Neural crest cell (in vitro differentiated cells): ENCODE measurements at regions not wholly inside any gene's neighbourhood (a gene's known extent, or its start where the extent isn't known, plus 50 kb on each side); places are given as distances from the start of the nearest gene placed in this dataset.
"Not testable (repeated sequence)": the region's sequence is repeated elsewhere in the genome, so short reads cannot be mapped to it uniquely, and the experiment has no call there.

ENCODE experiments used
- DNase-seq: peaks from one replicate; pipeline ENCODE4 v3.0.0; 2021; ENCODE audit warnings: low read depth, mixed read lengths, low spot score
- H3K27ac Mint-ChIP-seq: one replicate; pipeline ENCODE4 v1.8.0; 2021; ENCODE audit warnings: mild to moderate bottlenecking, mixed read lengths; ENCODE audit not compliant: unreplicated experiment
- H3K27me3 Mint-ChIP-seq: 2 replicates; pipeline ENCODE4 v1.8.0; 2021; ENCODE audit warnings: low read depth, mild to moderate bottlenecking, mixed read lengths
- H3K36me3 Mint-ChIP-seq: 2 replicates; pipeline ENCODE4 v1.8.0; 2021; ENCODE audit warnings: low read depth, mild to moderate bottlenecking, mixed read lengths
- H3K4me1 Mint-ChIP-seq: 2 replicates; pipeline ENCODE4 v1.8.0; 2021; ENCODE audit warnings: mixed read lengths
- H3K4me3 Mint-ChIP-seq: one replicate; pipeline ENCODE4 v1.8.0; 2021; ENCODE audit warnings: mild to moderate bottlenecking, mixed read lengths
- H3K9me3 Mint-ChIP-seq: 2 replicates; pipeline ENCODE4 v1.8.0; 2021; ENCODE audit warnings: mixed read lengths
- TF ChIP-seq, protein P1 (sequence below): fragments of 200-600 bp; sonication (generic); conservative IDR thresholded peaks from 2 replicates; pipeline ENCODE4 v1.5.0; 2021; ENCODE audit warnings: antibody characterized with exemption, mild to moderate bottlenecking

DNA sequence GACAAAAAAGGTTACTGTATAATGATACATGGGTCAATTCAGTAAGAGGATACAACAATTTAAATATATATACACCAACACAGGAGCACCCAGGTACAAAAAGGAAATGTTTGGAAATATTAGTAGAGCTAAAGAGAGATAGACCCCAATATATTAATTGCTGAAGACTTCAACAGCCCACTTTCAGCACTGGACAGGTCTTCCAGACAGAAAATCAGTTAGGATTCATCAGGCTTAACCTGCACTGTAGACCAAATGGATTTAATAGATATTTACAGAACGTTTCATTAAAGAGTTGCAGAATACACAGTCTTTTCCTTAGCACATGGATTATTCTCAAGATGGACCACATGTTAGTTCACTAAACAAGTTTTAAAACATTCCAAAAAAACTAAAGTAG lies 845.9 kb upstream of the GBE1 start:
- DNase-seq: no peak

DNA sequence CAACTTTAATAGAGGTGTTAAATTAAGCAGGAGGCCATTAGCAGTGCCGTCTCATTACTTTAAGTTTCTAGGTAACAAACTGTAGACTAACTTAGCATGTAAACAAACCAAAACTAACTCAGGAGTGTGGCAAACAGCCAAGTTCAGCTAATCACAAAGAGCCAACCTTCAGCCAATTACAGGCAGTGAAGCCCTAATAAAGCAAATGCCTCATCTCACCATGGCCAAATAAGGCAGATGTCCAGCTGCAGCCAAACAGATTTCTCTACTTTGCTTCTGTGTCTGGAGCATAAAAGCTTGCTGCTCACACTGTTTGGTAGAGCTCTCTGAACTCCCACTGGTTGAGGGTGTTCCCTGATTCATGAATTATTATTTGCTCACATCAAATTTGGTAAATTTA lies 835.4 kb upstream of the GBE1 start:
- Mint-ChIP-seq H3K36me3 (peaks cover 5% of the 10 kb centered on the region), H3K27me3 (no peaks in the 10 kb centered on the region), H3K4me3 (no peak overlapping the region), H3K9me3 (peaks cover 21% of the 10 kb centered on the region), H3K27ac (no peak overlapping the region), H3K4me1 (no peaks in the 10 kb centered on the region)
- no peak for DNase-seq
- TF ChIP-seq, protein P1, sequence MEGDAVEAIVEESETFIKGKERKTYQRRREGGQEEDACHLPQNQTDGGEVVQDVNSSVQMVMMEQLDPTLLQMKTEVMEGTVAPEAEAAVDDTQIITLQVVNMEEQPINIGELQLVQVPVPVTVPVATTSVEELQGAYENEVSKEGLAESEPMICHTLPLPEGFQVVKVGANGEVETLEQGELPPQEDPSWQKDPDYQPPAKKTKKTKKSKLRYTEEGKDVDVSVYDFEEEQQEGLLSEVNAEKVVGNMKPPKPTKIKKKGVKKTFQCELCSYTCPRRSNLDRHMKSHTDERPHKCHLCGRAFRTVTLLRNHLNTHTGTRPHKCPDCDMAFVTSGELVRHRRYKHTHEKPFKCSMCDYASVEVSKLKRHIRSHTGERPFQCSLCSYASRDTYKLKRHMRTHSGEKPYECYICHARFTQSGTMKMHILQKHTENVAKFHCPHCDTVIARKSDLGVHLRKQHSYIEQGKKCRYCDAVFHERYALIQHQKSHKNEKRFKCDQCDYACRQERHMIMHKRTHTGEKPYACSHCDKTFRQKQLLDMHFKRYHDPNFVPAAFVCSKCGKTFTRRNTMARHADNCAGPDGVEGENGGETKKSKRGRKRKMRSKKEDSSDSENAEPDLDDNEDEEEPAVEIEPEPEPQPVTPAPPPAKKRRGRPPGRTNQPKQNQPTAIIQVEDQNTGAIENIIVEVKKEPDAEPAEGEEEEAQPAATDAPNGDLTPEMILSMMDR: no peak

More for the DNA sequence above, 845.9 kb upstream of the GBE1 start:
- no peaks in the 10 kb centered on the region for H3K4me1 Mint-ChIP-seq
- TF ChIP-seq, protein P1: no peak
- H3K27me3 Mint-ChIP-seq: no peaks in the 10 kb centered on the region
- H3K36me3 Mint-ChIP-seq: peaks cover 4% of the 10 kb centered on the region
- no peak overlapping the region for H3K27ac Mint-ChIP-seq
- peaks cover 11% of the 10 kb centered on the region for H3K9me3 Mint-ChIP-seq
- no peak overlapping the region for H3K4me3 Mint-ChIP-seq

DNA sequence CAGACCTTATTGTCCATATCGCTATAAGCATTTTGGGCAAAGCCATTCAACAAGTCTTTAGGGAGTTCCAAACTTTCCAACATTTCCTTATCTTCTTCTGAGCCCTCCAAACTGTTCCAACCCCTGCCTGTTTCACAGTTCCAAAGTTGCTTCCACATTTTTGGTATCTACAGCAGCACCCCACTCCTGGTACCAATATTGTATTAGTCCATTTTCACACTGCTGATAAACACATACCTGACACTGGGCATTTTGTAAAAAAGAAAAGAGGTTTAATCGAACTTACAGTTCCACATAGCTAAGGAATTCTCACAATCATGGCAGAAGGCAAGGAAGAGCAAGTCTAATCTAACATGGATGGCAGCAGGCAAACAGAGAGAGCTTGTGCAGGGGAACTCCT lies 834.1 kb upstream of the GBE1 start:
- Mint-ChIP-seq H3K27me3 (no peaks in the 10 kb centered on the region), H3K36me3 (peaks cover 5% of the 10 kb centered on the region), H3K9me3 (peaks cover 19% of the 10 kb centered on the region), H3K27ac (no peak overlapping the region), H3K4me1 (no peaks in the 10 kb centered on the region), H3K4me3 (no peak overlapping the region)
- no peak for DNase-seq
- TF ChIP-seq, protein P1: no peak

DNA sequence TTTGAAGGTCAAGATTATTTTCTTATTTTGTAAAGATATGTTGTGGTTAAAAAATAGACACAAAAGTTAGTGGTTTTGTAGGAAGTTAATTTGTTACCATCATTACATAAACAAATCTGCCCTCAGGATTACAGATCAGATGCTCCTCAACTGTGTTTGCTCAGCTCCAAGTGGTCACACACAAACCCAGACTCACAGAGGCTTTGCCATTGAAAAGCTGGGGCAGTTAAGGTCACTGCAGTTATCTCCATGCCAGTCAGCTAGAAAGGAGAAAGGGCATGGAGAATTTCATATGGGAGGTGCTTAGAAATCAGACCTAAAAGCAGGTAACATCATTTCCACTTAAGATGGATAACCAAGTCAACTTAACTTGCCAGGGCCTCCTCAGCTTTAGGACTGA lies 825.7 kb upstream of the GBE1 start:
- H3K4me3 Mint-ChIP-seq: no peak overlapping the region
- H3K27me3 Mint-ChIP-seq: no peaks in the 10 kb centered on the region
- H3K4me1 Mint-ChIP-seq: no peaks in the 10 kb centered on the region
- no peak overlapping the region for H3K27ac Mint-ChIP-seq
- H3K36me3 Mint-ChIP-seq: no peaks in the 10 kb centered on the region
- H3K9me3 Mint-ChIP-seq: no peaks in the 10 kb centered on the region
- TF ChIP-seq, protein P1: no peak
- no peak for DNase-seq

DNA sequence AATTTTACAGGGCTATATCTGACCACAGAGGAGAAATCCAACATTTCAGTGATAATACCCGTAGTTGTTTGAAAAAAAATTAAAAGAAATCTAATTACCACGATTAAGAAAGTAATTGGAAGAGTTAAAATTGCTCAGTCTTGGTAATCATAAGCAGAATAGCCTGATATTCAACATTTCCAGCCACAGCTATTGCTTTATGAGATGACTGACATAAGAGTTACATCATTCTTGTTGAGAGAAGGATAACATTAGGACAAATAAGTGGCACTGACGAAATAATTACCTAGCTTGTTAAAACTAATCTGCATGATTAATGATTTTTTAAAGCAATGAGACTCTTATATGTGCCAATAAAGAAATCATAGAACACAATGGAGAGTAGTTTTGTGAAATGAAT lies 825.0 kb upstream of the GBE1 start:
- H3K9me3 Mint-ChIP-seq: no peaks in the 10 kb centered on the region
- H3K27me3 Mint-ChIP-seq: no peaks in the 10 kb centered on the region
- no peaks in the 10 kb centered on the region for H3K36me3 Mint-ChIP-seq
- H3K4me3 Mint-ChIP-seq: no peak overlapping the region
- no peak for DNase-seq
- H3K4me1 Mint-ChIP-seq: no peaks in the 10 kb centered on the region
- TF ChIP-seq, protein P1: no peak
- H3K27ac Mint-ChIP-seq: no peak overlapping the region

DNA sequence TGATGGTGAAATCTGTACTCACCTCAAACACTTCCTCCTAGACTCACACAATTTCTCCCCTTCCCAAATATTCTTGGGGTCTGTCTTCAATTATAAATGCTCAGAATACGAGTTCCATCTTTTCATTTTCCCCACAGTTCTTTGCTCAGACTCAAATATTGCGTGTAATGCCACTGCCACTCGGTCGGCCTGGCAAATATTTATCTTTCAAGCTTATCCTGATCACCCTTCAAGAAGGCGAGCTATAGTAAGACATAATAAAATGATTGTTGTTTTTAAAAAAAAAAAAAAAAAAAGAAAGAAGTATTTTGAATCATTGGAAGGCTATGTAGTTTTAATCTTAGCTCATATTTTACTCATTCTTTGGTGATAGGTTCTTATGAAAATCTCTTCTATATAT lies 824.6 kb upstream of the GBE1 start:
- H3K36me3 Mint-ChIP-seq, DNase-seq, H3K27ac Mint-ChIP-seq, H3K9me3 Mint-ChIP-seq, H3K4me3 Mint-ChIP-seq, H3K4me1 Mint-ChIP-seq, H3K27me3 Mint-ChIP-seq: not testable (repeated sequence)

DNA sequence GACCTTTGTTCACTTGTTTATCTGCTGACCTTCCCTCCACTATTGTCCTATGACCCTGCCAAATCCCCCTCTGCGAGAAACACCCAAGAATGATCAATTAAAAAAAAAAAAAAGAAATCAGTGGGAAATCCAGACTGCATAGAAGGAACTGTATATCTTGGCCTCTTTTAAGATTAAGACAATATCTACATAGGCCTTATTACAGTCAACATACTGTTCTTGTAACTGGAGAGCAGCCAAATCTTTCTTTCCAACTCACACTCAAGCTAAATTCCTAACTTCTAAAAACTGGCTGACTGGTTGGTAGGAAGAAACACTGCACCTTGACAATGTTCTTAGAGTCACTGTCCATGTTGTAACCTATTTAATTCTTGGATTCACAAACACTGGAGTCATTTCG lies 824.1 kb upstream of the GBE1 start:
- H3K4me3 Mint-ChIP-seq, DNase-seq, H3K27ac Mint-ChIP-seq, H3K36me3 Mint-ChIP-seq, H3K4me1 Mint-ChIP-seq, H3K9me3 Mint-ChIP-seq, H3K27me3 Mint-ChIP-seq: not testable (repeated sequence)

DNA sequence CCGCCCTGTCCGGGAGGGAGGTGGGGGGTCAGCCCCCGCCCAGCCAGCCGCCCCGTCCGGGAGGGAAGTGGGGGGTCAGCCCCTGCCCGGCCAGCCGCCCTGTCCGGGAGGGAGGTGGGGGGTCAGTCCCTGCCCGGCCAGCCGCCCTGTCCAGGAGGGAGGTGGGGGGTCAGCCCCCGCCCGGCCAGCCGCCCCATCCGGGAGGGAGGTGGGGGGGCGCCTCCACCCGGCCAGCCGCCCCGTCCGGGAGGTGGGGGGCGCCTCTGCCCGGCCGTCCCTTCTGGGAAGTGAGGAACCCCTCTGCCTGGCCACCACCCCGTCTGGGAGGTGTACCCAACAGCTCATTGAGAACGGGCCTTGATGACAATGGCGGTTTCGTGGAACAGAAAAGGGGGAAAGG lies 823.4 kb upstream of the GBE1 start:
- not testable (repeated sequence) for H3K27me3 Mint-ChIP-seq, H3K27ac Mint-ChIP-seq, DNase-seq, H3K4me1 Mint-ChIP-seq, H3K36me3 Mint-ChIP-seq, H3K4me3 Mint-ChIP-seq, H3K9me3 Mint-ChIP-seq

DNA sequence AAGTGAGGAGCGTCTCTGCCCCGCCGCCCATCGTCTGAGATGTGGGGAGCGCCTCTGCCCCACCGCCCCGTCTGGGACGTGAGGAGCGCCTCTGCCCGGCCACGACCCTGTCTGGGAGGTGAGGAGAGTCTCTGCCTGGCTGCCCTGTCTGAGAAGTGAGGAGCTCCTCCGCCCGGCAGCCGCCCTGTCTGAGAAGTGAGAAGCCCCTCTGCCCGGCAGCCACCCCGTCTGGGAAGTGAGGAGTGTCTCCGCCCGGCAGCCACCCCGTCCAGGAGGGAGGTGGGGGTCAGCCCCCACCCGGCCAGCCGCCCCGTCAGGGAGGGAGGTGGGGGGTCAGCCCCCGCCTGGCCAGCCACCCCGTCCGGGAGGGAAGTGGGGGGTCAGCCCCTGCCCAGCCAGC lies 823.0 kb upstream of the GBE1 start:
- not testable (repeated sequence) for DNase-seq, H3K27me3 Mint-ChIP-seq, H3K4me3 Mint-ChIP-seq, H3K9me3 Mint-ChIP-seq, H3K36me3 Mint-ChIP-seq, H3K4me1 Mint-ChIP-seq, H3K27ac Mint-ChIP-seq
